Activated naive CD8-positive, alpha-beta T cell treated with anti-CD3 and anti-CD28 coated beads, Interleukin-2, amount 10 ng/mL, durations not matched to agents 7 days and 5 days (primary cell): ENCODE measurements at regions not wholly inside any gene's neighbourhood (a gene's known extent, or its start where the extent isn't known, plus 50 kb on each side); places are given as distances from the start of the nearest gene placed in this dataset.

Experiments
- ATAC-seq: fragments of 150-1000 bp; cut with Tn5 transposase; one replicate; pipeline ENCODE4 v1.10.0; 2021; ENCODE audit warnings: low read depth, moderate library complexity
- POLR2A ChIA-PET: fragments of 350-600 bp; sonication (Branson Sonifier 250); formaldehyde crosslinking; loops from one replicate; lab custom pipeline; 2021; ENCODE audit warnings: antibody characterized with exemption; lab: Charles Lee
- DNase-seq: peaks from one replicate; pipeline ENCODE4 v3.0.0; 2021
- H3K27ac Mint-ChIP-seq: one replicate; pipeline ENCODE4 v1.8.0; 2022; ENCODE audit warnings: mild to moderate bottlenecking, mixed read lengths
- H3K27me3 Mint-ChIP-seq: one replicate; pipeline ENCODE4 v1.8.0; 2022; ENCODE audit warnings: mild to moderate bottlenecking, moderate library complexity, mixed read lengths
- H3K36me3 Mint-ChIP-seq: one replicate; pipeline ENCODE4 v1.8.0; 2021; ENCODE audit warnings: mild to moderate bottlenecking, mixed read lengths
- H3K4me1 Mint-ChIP-seq: one replicate; pipeline ENCODE4 v1.8.0; 2021; ENCODE audit warnings: mixed read lengths
- H3K4me3 Mint-ChIP-seq: one replicate; pipeline ENCODE4 v1.8.0; 2022; ENCODE audit warnings: mild to moderate bottlenecking, moderate library complexity, mixed read lengths
- H3K9me3 Mint-ChIP-seq: one replicate; pipeline ENCODE4 v1.8.0; 2021; ENCODE audit warnings: mixed read lengths

GRCh38 chr4:130568746-130569145, 1472.8 kb downstream of the C4orf33 start:
- POLR2A ChIA-PET = no interaction called here
- H3K4me3 Mint-ChIP-seq = no peak overlapping the region
- H3K9me3 Mint-ChIP-seq = peaks cover 1% of the 10 kb centered on the region
- H3K36me3 Mint-ChIP-seq = no peaks in the 10 kb centered on the region
- ATAC-seq (no peak), DNase-seq (no peak)
- H3K27ac Mint-ChIP-seq = no peak overlapping the region
- no peaks in the 10 kb centered on the region for H3K27me3 Mint-ChIP-seq
- H3K4me1 Mint-ChIP-seq = no peaks in the 10 kb centered on the region

GRCh38 chr4:130573742-130574141, 1477.8 kb downstream of the C4orf33 start:
- POLR2A ChIA-PET = no interaction called here
- no peaks in the 10 kb centered on the region for H3K4me1 Mint-ChIP-seq
- DNase-seq = no peak
- no peak overlapping the region for H3K4me3 Mint-ChIP-seq
- no peaks in the 10 kb centered on the region for H3K27me3 Mint-ChIP-seq
- ATAC-seq = no peak
- H3K9me3 Mint-ChIP-seq = no peaks in the 10 kb centered on the region
- H3K36me3 Mint-ChIP-seq = no peaks in the 10 kb centered on the region
- H3K27ac Mint-ChIP-seq = no peak overlapping the region

- no peaks in the 10 kb centered on the region for H3K36me3 Mint-ChIP-seq
- H3K27me3 Mint-ChIP-seq = no peaks in the 10 kb centered on the region
- no peak overlapping the region for H3K27ac Mint-ChIP-seq
- DNase-seq (no peak), ATAC-seq (no peak)
- H3K4me1 Mint-ChIP-seq = no peaks in the 10 kb centered on the region
- POLR2A ChIA-PET = no interaction called here
- H3K9me3 Mint-ChIP-seq = no peaks in the 10 kb centered on the region
- H3K4me3 Mint-ChIP-seq = no peak overlapping the region
Observed at GRCh38 chr4:130574215-130574614, 1478.3 kb downstream of the C4orf33 start.

- Mint-ChIP-seq H3K27ac (no peak overlapping the region), H3K9me3 (no peaks in the 10 kb centered on the region), H3K4me1 (no peaks in the 10 kb centered on the region), H3K4me3 (no peak overlapping the region), H3K27me3 (no peaks in the 10 kb centered on the region), H3K36me3 (no peaks in the 10 kb centered on the region)
- no peak for ATAC-seq
- DNase-seq = no peak
- POLR2A ChIA-PET = no interaction called here
Observed at GRCh38 chr4:130576218-130576617, 1480.3 kb downstream of the C4orf33 start.

GRCh38 chr4:130591091-130591490, 1495.1 kb downstream of the C4orf33 start:
- peaks cover 1% of the 10 kb centered on the region for H3K9me3 Mint-ChIP-seq
- DNase-seq (no peak), ATAC-seq (no peak)
- H3K4me3 Mint-ChIP-seq = no peak overlapping the region
- H3K27me3 Mint-ChIP-seq = no peaks in the 10 kb centered on the region
- no peak overlapping the region for H3K27ac Mint-ChIP-seq
- H3K36me3 Mint-ChIP-seq = no peaks in the 10 kb centered on the region
- POLR2A ChIA-PET = no interaction called here
- H3K4me1 Mint-ChIP-seq = no peaks in the 10 kb centered on the region

- Mint-ChIP-seq H3K27me3 (no peaks in the 10 kb centered on the region), H3K4me3 (no peak overlapping the region), H3K36me3 (no peaks in the 10 kb centered on the region), H3K9me3 (peaks cover 3% of the 10 kb centered on the region), H3K4me1 (no peaks in the 10 kb centered on the region), H3K27ac (no peak overlapping the region)
- no peak for ATAC-seq
- POLR2A ChIA-PET = no interaction called here
- no peak for DNase-seq
Observed at GRCh38 chr4:130600706-130601105, 1504.8 kb downstream of the C4orf33 start.

- Mint-ChIP-seq H3K4me3 (no peak overlapping the region), H3K9me3 (peaks cover 2% of the 10 kb centered on the region), H3K36me3 (no peaks in the 10 kb centered on the region), H3K27me3 (no peaks in the 10 kb centered on the region), H3K4me1 (no peaks in the 10 kb centered on the region), H3K27ac (no peak overlapping the region)
- POLR2A ChIA-PET = no interaction called here
- ATAC-seq (no peak), DNase-seq (no peak)
Observed at GRCh38 chr4:130603043-130603442, 1507.1 kb downstream of the C4orf33 start.

GRCh38 chr4:130608121-130608520, 1512.2 kb downstream of the C4orf33 start:
- H3K4me1 Mint-ChIP-seq = no peaks in the 10 kb centered on the region
- no peaks in the 10 kb centered on the region for H3K36me3 Mint-ChIP-seq
- H3K9me3 Mint-ChIP-seq = no peaks in the 10 kb centered on the region
- DNase-seq (no peak), ATAC-seq (no peak)
- H3K27ac Mint-ChIP-seq = no peak overlapping the region
- no peak overlapping the region for H3K4me3 Mint-ChIP-seq
- POLR2A ChIA-PET = no interaction called here
- H3K27me3 Mint-ChIP-seq = no peaks in the 10 kb centered on the region

- Mint-ChIP-seq H3K4me3 (no peak overlapping the region), H3K27me3 (no peaks in the 10 kb centered on the region), H3K27ac (no peak overlapping the region), H3K9me3 (no peaks in the 10 kb centered on the region), H3K4me1 (no peaks in the 10 kb centered on the region), H3K36me3 (no peaks in the 10 kb centered on the region)
- POLR2A ChIA-PET = no interaction called here
- no peak for ATAC-seq
- no peak for DNase-seq
Observed at GRCh38 chr4:130628531-130628930, 1532.6 kb downstream of the C4orf33 start.

- Mint-ChIP-seq H3K4me1 (no peaks in the 10 kb centered on the region), H3K4me3 (no peak overlapping the region), H3K27me3 (no peaks in the 10 kb centered on the region), H3K36me3 (no peaks in the 10 kb centered on the region), H3K27ac (no peak overlapping the region), H3K9me3 (no peaks in the 10 kb centered on the region)
- POLR2A ChIA-PET = no interaction called here
- DNase-seq = no peak
- ATAC-seq = no peak
Observed at GRCh38 chr4:130632731-130633604, 1537.0 kb downstream of the C4orf33 start.

GRCh38 chr4:130636486-130636885, 1540.5 kb downstream of the C4orf33 start:
- POLR2A ChIA-PET = no interaction called here
- H3K4me3 Mint-ChIP-seq = no peak overlapping the region
- no peaks in the 10 kb centered on the region for H3K36me3 Mint-ChIP-seq
- DNase-seq (no peak), ATAC-seq (no peak)
- no peaks in the 10 kb centered on the region for H3K9me3 Mint-ChIP-seq
- no peak overlapping the region for H3K27ac Mint-ChIP-seq
- H3K27me3 Mint-ChIP-seq = no peaks in the 10 kb centered on the region
- no peaks in the 10 kb centered on the region for H3K4me1 Mint-ChIP-seq

- DNase-seq (no peak), ATAC-seq (no peak)
- H3K4me3 Mint-ChIP-seq = no peak overlapping the region
- H3K27me3 Mint-ChIP-seq = no peaks in the 10 kb centered on the region
- POLR2A ChIA-PET = no interaction called here
- no peak overlapping the region for H3K27ac Mint-ChIP-seq
- H3K9me3 Mint-ChIP-seq = peaks cover 1% of the 10 kb centered on the region
- no peaks in the 10 kb centered on the region for H3K36me3 Mint-ChIP-seq
- H3K4me1 Mint-ChIP-seq = no peaks in the 10 kb centered on the region
Observed at GRCh38 chr4:130640592-130640991, 1544.6 kb downstream of the C4orf33 start.

- Mint-ChIP-seq H3K4me3 (no peak overlapping the region), H3K27ac (no peak overlapping the region)
- POLR2A ChIA-PET = no interaction called here
Observed at GRCh38 chr4:130646886-130647285, 1550.9 kb downstream of the C4orf33 start.

GRCh38 chr4:130648570-130648969, 1552.6 kb downstream of the C4orf33 start:
- Mint-ChIP-seq H3K36me3 (no peaks in the 10 kb centered on the region), H3K4me1 (no peaks in the 10 kb centered on the region), H3K9me3 (peaks cover 4% of the 10 kb centered on the region), H3K27me3 (no peaks in the 10 kb centered on the region), H3K4me3 (no peak overlapping the region), H3K27ac (no peak overlapping the region)
- POLR2A ChIA-PET = no interaction called here
- ATAC-seq = no peak
- no peak for DNase-seq

More at GRCh38 chr4:130646886-130647285, 1550.9 kb downstream of the C4orf33 start:
- ATAC-seq (no peak), DNase-seq (no peak)
- Mint-ChIP-seq H3K9me3 (peaks cover 4% of the 10 kb centered on the region), H3K4me1 (no peaks in the 10 kb centered on the region), H3K36me3 (no peaks in the 10 kb centered on the region), H3K27me3 (no peaks in the 10 kb centered on the region)
